HS-27A (cell line): ENCODE measurements at regions not wholly inside any gene's neighbourhood (a gene's known extent, or its start where the extent isn't known, plus 50 kb on each side); places are given as distances from the start of the nearest gene placed in this dataset.
"Not testable (repeated sequence)": the region's sequence is repeated elsewhere in the genome, so short reads cannot be mapped to it uniquely, and the experiment has no call there.

ENCODE experiments used
- DNase-seq: peaks from one replicate; pipeline ENCODE4 v3.0.0-alpha.2; 2012; ENCODE audit warnings: low read depth, missing footprints

GRCh38 chr12:14032191-14032590, 50.8 kb upstream of the GRIN2B start:
- DNase-seq: not testable (repeated sequence)

GRCh38 chr12:14043776-14044175, 62.4 kb upstream of the GRIN2B start:
- DNase-seq: no peak

- DNase-seq: no peak
These were observed 67.6 kb upstream of the GRIN2B start for GRCh38 chr12:14048941-14049545.

- DNase-seq: no peak
These were observed 76.5 kb upstream of the GRIN2B start for GRCh38 chr12:14057895-14058294.

- DNase-seq: no peak
These were observed 77.3 kb upstream of the GRIN2B start for GRCh38 chr12:14058717-14059116.

- DNase-seq: no peak
These were observed 78.1 kb upstream of the GRIN2B start for GRCh38 chr12:14059548-14059947.

GRCh38 chr12:14065616-14066015, 84.2 kb upstream of the GRIN2B start:
- DNase-seq: no peak

GRCh38 chr12:14066021-14066420, 84.6 kb upstream of the GRIN2B start:
- no peak for DNase-seq

GRCh38 chr12:14068961-14069360, 87.6 kb upstream of the GRIN2B start:
- DNase-seq: no peak

GRCh38 chr12:14071833-14072232, 90.4 kb upstream of the GRIN2B start:
- DNase-seq: no peak

GRCh38 chr12:14072987-14073386, 91.6 kb upstream of the GRIN2B start:
- DNase-seq: no peak

- no peak for DNase-seq
These were observed 94.5 kb upstream of the GRIN2B start for GRCh38 chr12:14075797-14076393.

- DNase-seq: no peak
These were observed 95.1 kb upstream of the GRIN2B start for GRCh38 chr12:14076538-14076937.

- no peak for DNase-seq
These were observed 105.4 kb upstream of the GRIN2B start for GRCh38 chr12:14086838-14087237.

- no peak for DNase-seq
These were observed 118.6 kb upstream of the GRIN2B start for GRCh38 chr12:14099994-14100393.

GRCh38 chr12:14101556-14101955, 120.2 kb upstream of the GRIN2B start:
- not testable (repeated sequence) for DNase-seq

GRCh38 chr12:14111230-14111865, 129.9 kb upstream of the GRIN2B start:
- DNase-seq: no peak

- no peak for DNase-seq
These were observed 131.6 kb upstream of the GRIN2B start for GRCh38 chr12:14113031-14113430.

- DNase-seq: no peak
These were observed 145.3 kb upstream of the GRIN2B start for GRCh38 chr12:14126692-14127091.

GRCh38 chr12:14129611-14130195, 148.3 kb upstream of the GRIN2B start:
- no peak for DNase-seq

GRCh38 chr12:14135996-14136395, 154.6 kb upstream of the GRIN2B start:
- DNase-seq: no peak

GRCh38 chr12:14138495-14138894, 157.1 kb upstream of the GRIN2B start:
- no peak for DNase-seq
